ENCODE measurements at regions not wholly inside any gene's neighbourhood (a gene's known extent, or its start where the extent isn't known, plus 50 kb on each side); places are given as distances from the start of the nearest gene placed in this dataset.

GRCh38 chr5:164332349-164333196 is 827.2 kb downstream of the MAT2B start:
- Histone ChIP-seq H3K9ac (ENCODE audit: extremely low read depth, low read length, poor library complexity, severe bottlenecking) (no peak overlapping the region), H3K4me1 (ENCODE audit: control insufficient read depth, insufficient read depth, low read length) (no peaks in the 10 kb centered on the region), H3K9me3 (ENCODE audit: control insufficient read depth, low read length) (peaks cover 4% of the 10 kb centered on the region), H3K4me3 (ENCODE audit: low read length) (no peak overlapping the region), H3K36me3 (ENCODE audit: control insufficient read depth, insufficient read depth, low read length) (no peaks in the 10 kb centered on the region), H3K27me3 (ENCODE audit: control insufficient read depth, insufficient read depth, low read length, poor library complexity, severe bottlenecking) (no peaks in the 10 kb centered on the region), H3K27ac (ENCODE audit: low read depth, low read length) (no peak overlapping the region)
- Mint-ChIP-seq H3K27me3 (ENCODE audit: insufficient read depth) (no peaks in the 10 kb centered on the region), H3K27ac (no peak overlapping the region), H3K4me1 (no peaks in the 10 kb centered on the region), H3K9me3 (peaks cover 4% of the 10 kb centered on the region), H3K4me3 (no peak overlapping the region), H3K36me3 (ENCODE audit: low read depth) (no peaks in the 10 kb centered on the region)
- TF ChIP-seq, protein P1, sequence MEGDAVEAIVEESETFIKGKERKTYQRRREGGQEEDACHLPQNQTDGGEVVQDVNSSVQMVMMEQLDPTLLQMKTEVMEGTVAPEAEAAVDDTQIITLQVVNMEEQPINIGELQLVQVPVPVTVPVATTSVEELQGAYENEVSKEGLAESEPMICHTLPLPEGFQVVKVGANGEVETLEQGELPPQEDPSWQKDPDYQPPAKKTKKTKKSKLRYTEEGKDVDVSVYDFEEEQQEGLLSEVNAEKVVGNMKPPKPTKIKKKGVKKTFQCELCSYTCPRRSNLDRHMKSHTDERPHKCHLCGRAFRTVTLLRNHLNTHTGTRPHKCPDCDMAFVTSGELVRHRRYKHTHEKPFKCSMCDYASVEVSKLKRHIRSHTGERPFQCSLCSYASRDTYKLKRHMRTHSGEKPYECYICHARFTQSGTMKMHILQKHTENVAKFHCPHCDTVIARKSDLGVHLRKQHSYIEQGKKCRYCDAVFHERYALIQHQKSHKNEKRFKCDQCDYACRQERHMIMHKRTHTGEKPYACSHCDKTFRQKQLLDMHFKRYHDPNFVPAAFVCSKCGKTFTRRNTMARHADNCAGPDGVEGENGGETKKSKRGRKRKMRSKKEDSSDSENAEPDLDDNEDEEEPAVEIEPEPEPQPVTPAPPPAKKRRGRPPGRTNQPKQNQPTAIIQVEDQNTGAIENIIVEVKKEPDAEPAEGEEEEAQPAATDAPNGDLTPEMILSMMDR (conservative IDR thresholded peaks at IDR 0.05): no peak
- no peak for DNase-seq
- 90 to 96% methylated on average over 2 to 4 of the region's 4 CpGs for WGBS, 2 experiments (ENCODE audit: insufficient coverage in 1 of 2, insufficient read length in 1 of 2)

- H3K9ac ChIP-seq (ENCODE audit: extremely low read depth, low read length, poor library complexity, severe bottlenecking): no peak overlapping the region
Observed at GRCh38 chr5:164335837-164336236, 830.4 kb downstream of the MAT2B start.

DNA sequence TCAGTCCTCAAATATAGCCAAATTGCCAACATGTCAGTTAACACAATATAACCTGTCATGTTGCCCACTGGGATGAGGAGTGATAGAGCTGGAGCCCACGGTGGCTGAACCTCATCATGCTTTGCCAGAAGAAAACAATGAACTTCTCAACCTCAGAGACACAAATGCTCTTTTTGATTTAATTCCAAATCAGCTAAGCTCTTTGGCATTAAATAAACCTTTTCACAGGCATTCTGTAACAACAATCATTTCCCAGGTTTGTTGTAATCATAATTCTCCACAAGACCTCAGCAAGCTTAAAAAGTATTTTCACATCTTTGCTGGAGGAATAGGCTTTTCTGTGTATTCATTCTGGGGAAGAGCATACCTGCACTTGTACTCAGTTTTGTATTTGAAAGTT is 830.9 kb downstream of the MAT2B start:
- Mint-ChIP-seq H3K4me3 (no peak overlapping the region), H3K27me3 (ENCODE audit: insufficient read depth) (no peaks in the 10 kb centered on the region), H3K9me3 (no peaks in the 10 kb centered on the region), H3K4me1 (no peaks in the 10 kb centered on the region), H3K27ac (no peak overlapping the region), H3K36me3 (ENCODE audit: low read depth) (no peaks in the 10 kb centered on the region)
- Histone ChIP-seq H3K27ac (ENCODE audit: low read depth, low read length) (no peak overlapping the region), H3K4me1 (ENCODE audit: control insufficient read depth, insufficient read depth, low read length) (no peaks in the 10 kb centered on the region), H3K9ac (ENCODE audit: extremely low read depth, low read length, poor library complexity, severe bottlenecking) (no peak overlapping the region), H3K36me3 (ENCODE audit: control insufficient read depth, insufficient read depth, low read length) (no peaks in the 10 kb centered on the region), H3K9me3 (ENCODE audit: control insufficient read depth, low read length) (no peaks in the 10 kb centered on the region), H3K4me3 (ENCODE audit: low read length) (no peak overlapping the region), H3K27me3 (ENCODE audit: control insufficient read depth, insufficient read depth, low read length, poor library complexity, severe bottlenecking) (no peaks in the 10 kb centered on the region)
- 84% methylated on average over 1 of the region's 1 CpG; no CpG with 5 or more reads in 1 of the 2 experiments for WGBS, 2 experiments (ENCODE audit: insufficient coverage in 1 of 2, insufficient read length in 1 of 2)
- no peak for DNase-seq
- TF ChIP-seq, protein P1 (conservative IDR thresholded peaks at IDR 0.05): no peak

More at GRCh38 chr5:164335837-164336236, 830.4 kb downstream of the MAT2B start:
- H3K9me3 Mint-ChIP-seq: no peaks in the 10 kb centered on the region
- H3K4me1 Mint-ChIP-seq: no peaks in the 10 kb centered on the region
- no peaks in the 10 kb centered on the region for H3K9me3 ChIP-seq (ENCODE audit: control insufficient read depth, low read length)
- H3K27ac ChIP-seq (ENCODE audit: low read depth, low read length): no peak overlapping the region
- H3K4me3 Mint-ChIP-seq: no peak overlapping the region
- no peaks in the 10 kb centered on the region for H3K36me3 ChIP-seq (ENCODE audit: control insufficient read depth, insufficient read depth, low read length)
- no peaks in the 10 kb centered on the region for H3K4me1 ChIP-seq (ENCODE audit: control insufficient read depth, insufficient read depth, low read length)
- no peak overlapping the region for H3K27ac Mint-ChIP-seq
- TF ChIP-seq, protein P1 (conservative IDR thresholded peaks at IDR 0.05): no peak
- H3K36me3 Mint-ChIP-seq (ENCODE audit: low read depth): no peaks in the 10 kb centered on the region
- WGBS, 2 experiments (ENCODE audit: insufficient coverage in 1 of 2, insufficient read length in 1 of 2): 93 to 100% methylated on average over 1 of the region's 1 CpG
- H3K4me3 ChIP-seq (ENCODE audit: low read length): no peak overlapping the region
- DNase-seq: no peak
- H3K27me3 ChIP-seq (ENCODE audit: control insufficient read depth, insufficient read depth, low read length, poor library complexity, severe bottlenecking): no peaks in the 10 kb centered on the region
- H3K27me3 Mint-ChIP-seq (ENCODE audit: insufficient read depth): no peaks in the 10 kb centered on the region

All from endodermal cell (in vitro differentiated cells).